Nephron progenitor cell (in vitro differentiated cells): ENCODE measurements at regions not wholly inside any gene's neighbourhood (a gene's known extent, or its start where the extent isn't known, plus 50 kb on each side); places are given as distances from the start of the nearest gene placed in this dataset.

Experiments
- DNase-seq: peaks from one replicate; pipeline ENCODE4 v3.0.0; 2021
- H3K27ac Mint-ChIP-seq: 2 replicates; pipeline ENCODE4 v1.8.0; 2021; ENCODE audit warnings: mild to moderate bottlenecking, moderate library complexity, mixed read lengths
- H3K27me3 Mint-ChIP-seq: 2 replicates; pipeline ENCODE4 v1.8.0; 2021; ENCODE audit warnings: mild to moderate bottlenecking, low read depth, mixed read lengths; ENCODE audit not compliant: poor library complexity
- H3K36me3 Mint-ChIP-seq: 2 replicates; pipeline ENCODE4 v1.8.0; 2021; ENCODE audit warnings: low read depth, mixed read lengths
- H3K4me1 Mint-ChIP-seq: 2 replicates; pipeline ENCODE4 v1.8.0; 2021; ENCODE audit warnings: mixed read lengths
- H3K4me3 Mint-ChIP-seq: 2 replicates; pipeline ENCODE4 v1.8.0; 2021; ENCODE audit warnings: mild to moderate bottlenecking, moderate library complexity, mixed read lengths
- H3K9me3 Mint-ChIP-seq: 2 replicates; pipeline ENCODE4 v1.8.0; 2021; ENCODE audit warnings: mild to moderate bottlenecking, moderate library complexity, mixed read lengths
- CTCF ChIP-seq: fragments of 200-600 bp; sonication (generic); IDR thresholded peaks from 2 replicates; pipeline ENCODE4 v1.5.0; 2021; ENCODE audit warnings: antibody characterized with exemption

GRCh38 chr12:107545737-107546353 lies 139.8 kb upstream of the PWP1 start:
- peak overlapping the region; percentile 65 for H3K27ac Mint-ChIP-seq
- peaks cover 23% of the 10 kb centered on the region for H3K4me1 Mint-ChIP-seq

DNA sequence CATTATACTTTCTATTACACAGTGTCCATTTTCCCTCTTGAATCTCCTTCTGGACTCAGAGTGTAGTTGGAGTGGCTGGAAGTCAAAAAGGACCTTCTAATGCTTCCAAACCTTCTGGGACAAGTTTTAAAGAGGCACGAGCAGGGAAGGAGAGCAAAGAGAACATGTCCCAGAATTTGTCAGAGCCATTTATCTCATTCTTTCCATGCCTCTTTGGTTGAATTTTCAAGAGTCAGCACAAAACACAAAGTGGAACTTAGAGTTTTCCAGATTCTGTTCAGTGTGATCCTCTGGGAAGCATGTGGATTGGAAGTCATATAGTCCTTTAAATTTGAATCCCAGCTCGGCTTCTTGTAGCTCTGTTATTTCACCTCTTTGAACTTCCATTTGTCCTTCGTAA lies 138.2 kb upstream of the PWP1 start:
- Mint-ChIP-seq H3K27me3 (peaks cover 7% of the 10 kb centered on the region), H3K4me1 (peaks cover 25% of the 10 kb centered on the region), H3K27ac (no peak overlapping the region), H3K9me3 (no peaks in the 10 kb centered on the region), H3K4me3 (no peak overlapping the region), H3K36me3 (peaks cover 9% of the 10 kb centered on the region)
- TF ChIP-seq CTCF: no peak
- no peak for DNase-seq

More at GRCh38 chr12:107545737-107546353, 139.8 kb upstream of the PWP1 start:
- H3K4me3 Mint-ChIP-seq: no peak overlapping the region
- peaks cover 3% of the 10 kb centered on the region for H3K9me3 Mint-ChIP-seq
- H3K36me3 Mint-ChIP-seq: peaks cover 9% of the 10 kb centered on the region
- TF ChIP-seq CTCF: no peak
- no peak for DNase-seq
- H3K27me3 Mint-ChIP-seq: peaks cover 7% of the 10 kb centered on the region

DNA sequence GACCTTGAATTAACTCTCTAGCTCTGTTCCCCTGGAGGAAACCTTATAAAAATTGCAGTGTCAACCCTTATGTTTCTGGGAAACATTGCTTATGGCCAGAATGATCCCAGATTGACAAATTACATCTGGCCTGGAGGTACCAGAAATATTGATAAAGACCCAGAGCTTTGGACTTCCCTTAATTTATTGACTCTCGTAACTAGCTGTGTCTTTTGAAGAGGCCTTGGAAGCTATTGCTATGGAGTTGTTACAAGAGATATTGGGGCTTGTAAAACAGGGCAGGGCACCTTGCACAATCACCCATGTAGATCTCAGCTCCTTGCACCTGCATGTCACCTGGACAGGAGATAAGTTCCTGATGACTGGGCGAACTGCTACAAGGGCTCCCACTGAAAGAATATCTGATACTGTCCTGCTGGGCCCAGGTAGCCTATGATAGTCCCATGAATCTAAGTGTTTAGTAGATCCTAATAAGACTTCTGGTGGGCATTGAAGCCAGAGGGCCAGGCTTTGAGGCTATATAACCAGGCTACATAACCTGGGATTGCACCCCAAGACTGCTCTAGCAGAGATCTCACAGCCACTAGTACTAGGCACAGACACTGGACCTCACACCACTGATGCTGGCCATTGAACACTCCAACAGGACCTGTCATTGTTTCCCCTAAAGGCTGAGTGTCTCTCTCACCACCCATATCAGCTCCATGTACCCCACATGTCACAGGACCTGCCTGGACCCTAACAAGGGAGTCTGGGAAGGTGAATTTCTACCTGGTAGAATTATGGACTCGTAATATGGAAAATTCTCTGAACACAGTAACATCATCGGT lies 135.7 kb upstream of the PWP1 start:
- DNase-seq: no peak
- no peaks in the 10 kb centered on the region for H3K9me3 Mint-ChIP-seq
- no peak overlapping the region for H3K27ac Mint-ChIP-seq
- peaks cover 9% of the 10 kb centered on the region for H3K27me3 Mint-ChIP-seq
- TF ChIP-seq CTCF: no peak
- H3K4me1 Mint-ChIP-seq: peaks cover 25% of the 10 kb centered on the region
- H3K36me3 Mint-ChIP-seq: peaks cover 9% of the 10 kb centered on the region
- no peak overlapping the region for H3K4me3 Mint-ChIP-seq

GRCh38 chr12:107551434-107551833 lies 134.2 kb upstream of the PWP1 start:
- Mint-ChIP-seq H3K4me1 (peaks cover 18% of the 10 kb centered on the region), H3K36me3 (peaks cover 6% of the 10 kb centered on the region), H3K27me3 (peaks cover 13% of the 10 kb centered on the region), H3K9me3 (no peaks in the 10 kb centered on the region), H3K4me3 (no peak overlapping the region), H3K27ac (no peak overlapping the region)
- TF ChIP-seq CTCF: no peak
- no peak for DNase-seq

- Mint-ChIP-seq H3K36me3 (peaks cover 6% of the 10 kb centered on the region), H3K27me3 (peaks cover 15% of the 10 kb centered on the region), H3K9me3 (no peaks in the 10 kb centered on the region), H3K4me3 (no peak overlapping the region), H3K27ac (no peak overlapping the region), H3K4me1 (peaks cover 16% of the 10 kb centered on the region)
- no peak for TF ChIP-seq CTCF
- no peak for DNase-seq
Measured at GRCh38 chr12:107552263-107552662, 133.3 kb upstream of the PWP1 start.
